ENCODE measurements at regions not wholly inside any gene's neighbourhood (a gene's known extent, or its start where the extent isn't known, plus 50 kb on each side); places are given as distances from the start of the nearest gene placed in this dataset.
"Not testable (repeated sequence)": the region's sequence is repeated elsewhere in the genome, so short reads cannot be mapped to it uniquely, and the experiment has no call there.

DNA sequence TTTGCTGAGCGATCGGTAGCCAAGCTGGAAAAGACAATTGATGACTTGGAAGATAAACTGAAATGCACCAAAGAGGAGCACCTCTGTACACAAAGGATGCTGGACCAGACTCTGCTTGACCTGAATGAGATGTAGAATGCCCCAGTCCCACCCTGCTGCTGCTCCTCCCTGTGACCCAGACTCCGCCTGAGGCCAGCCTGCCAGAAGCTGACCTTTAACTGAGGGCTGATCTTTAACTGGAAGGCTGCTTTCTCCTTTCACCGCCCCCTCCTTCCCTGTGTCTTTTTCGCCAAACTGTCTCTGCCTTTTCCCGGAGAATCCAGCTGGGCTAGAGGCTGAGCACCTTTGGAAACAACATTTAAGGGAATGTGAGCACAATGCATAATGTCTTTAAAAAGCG, 109.0 kb upstream of the TOX3 start:
- TF ChIP-seq, protein P1, sequence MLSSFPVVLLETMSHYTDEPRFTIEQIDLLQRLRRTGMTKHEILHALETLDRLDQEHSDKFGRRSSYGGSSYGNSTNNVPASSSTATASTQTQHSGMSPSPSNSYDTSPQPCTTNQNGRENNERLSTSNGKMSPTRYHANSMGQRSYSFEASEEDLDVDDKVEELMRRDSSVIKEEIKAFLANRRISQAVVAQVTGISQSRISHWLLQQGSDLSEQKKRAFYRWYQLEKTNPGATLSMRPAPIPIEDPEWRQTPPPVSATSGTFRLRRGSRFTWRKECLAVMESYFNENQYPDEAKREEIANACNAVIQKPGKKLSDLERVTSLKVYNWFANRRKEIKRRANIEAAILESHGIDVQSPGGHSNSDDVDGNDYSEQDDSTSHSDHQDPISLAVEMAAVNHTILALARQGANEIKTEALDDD (IDR thresholded peaks at IDR 0.05), result not testable (repeated sequence)
- not testable (repeated sequence) for TF ChIP-seq ZFP36 (IDR thresholded peaks at IDR 0.05; ENCODE audit: low read depth, low read length, partially characterized antibody); MTA3 (IDR thresholded peaks at IDR 0.05; ENCODE audit: borderline replicate concordance); TAF15 (IDR thresholded peaks at IDR 0.05; ENCODE audit: low read depth, low read length); EZH2 (IDR thresholded peaks at IDR 0.05; ENCODE audit: borderline replicate concordance, low read depth, low read length); ZNF408 (CRISPR knock-in tag; IDR thresholded peaks at IDR 0.05; ENCODE audit: low read depth)
- TF ChIP-seq, protein P2, sequence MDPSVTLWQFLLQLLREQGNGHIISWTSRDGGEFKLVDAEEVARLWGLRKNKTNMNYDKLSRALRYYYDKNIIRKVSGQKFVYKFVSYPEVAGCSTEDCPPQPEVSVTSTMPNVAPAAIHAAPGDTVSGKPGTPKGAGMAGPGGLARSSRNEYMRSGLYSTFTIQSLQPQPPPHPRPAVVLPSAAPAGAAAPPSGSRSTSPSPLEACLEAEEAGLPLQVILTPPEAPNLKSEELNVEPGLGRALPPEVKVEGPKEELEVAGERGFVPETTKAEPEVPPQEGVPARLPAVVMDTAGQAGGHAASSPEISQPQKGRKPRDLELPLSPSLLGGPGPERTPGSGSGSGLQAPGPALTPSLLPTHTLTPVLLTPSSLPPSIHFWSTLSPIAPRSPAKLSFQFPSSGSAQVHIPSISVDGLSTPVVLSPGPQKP (CRISPR knock-in tag; IDR thresholded peaks at IDR 0.05), result not testable (repeated sequence)
- TF ChIP-seq, protein P3, sequence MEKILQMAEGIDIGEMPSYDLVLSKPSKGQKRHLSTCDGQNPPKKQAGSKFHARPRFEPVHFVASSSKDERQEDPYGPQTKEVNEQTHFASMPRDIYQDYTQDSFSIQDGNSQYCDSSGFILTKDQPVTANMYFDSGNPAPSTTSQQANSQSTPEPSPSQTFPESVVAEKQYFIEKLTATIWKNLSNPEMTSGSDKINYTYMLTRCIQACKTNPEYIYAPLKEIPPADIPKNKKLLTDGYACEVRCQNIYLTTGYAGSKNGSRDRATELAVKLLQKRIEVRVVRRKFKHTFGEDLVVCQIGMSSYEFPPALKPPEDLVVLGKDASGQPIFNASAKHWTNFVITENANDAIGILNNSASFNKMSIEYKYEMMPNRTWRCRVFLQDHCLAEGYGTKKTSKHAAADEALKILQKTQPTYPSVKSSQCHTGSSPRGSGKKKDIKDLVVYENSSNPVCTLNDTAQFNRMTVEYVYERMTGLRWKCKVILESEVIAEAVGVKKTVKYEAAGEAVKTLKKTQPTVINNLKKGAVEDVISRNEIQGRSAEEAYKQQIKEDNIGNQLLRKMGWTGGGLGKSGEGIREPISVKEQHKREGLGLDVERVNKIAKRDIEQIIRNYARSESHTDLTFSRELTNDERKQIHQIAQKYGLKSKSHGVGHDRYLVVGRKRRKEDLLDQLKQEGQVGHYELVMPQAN (IDR thresholded peaks at IDR 0.05; ENCODE audit: borderline replicate concordance), result not testable (repeated sequence)
